NB4 (cell line): ENCODE measurements at regions not wholly inside any gene's neighbourhood (a gene's known extent, or its start where the extent isn't known, plus 50 kb on each side); places are given as distances from the start of the nearest gene placed in this dataset.

Source experiments
- DNase-seq: peaks from one replicate; pipeline ENCODE4 v3.0.0; 2010; ENCODE audit warnings: low read depth
- H3K4me3 ChIP-seq: one replicate; pipeline ENCODE4 v1.5.1; 2011; ENCODE audit warnings: mild to moderate bottlenecking, low read depth, low read length, moderate library complexity
- MYC ChIP-seq: IDR thresholded peaks from 2 replicates; pipeline ENCODE4 v1.6.1; 2011; ENCODE audit warnings: low read depth, low read length
- POLR2A ChIP-seq: IDR thresholded peaks from 2 replicates; pipeline ENCODE4 v1.6.1; 2011; ENCODE audit warnings: mild to moderate bottlenecking; ENCODE audit not compliant: insufficient read length; ENCODE audit errors: extremely low read depth
- TF ChIP-seq, protein P1 (sequence below): IDR thresholded peaks from one replicate; pipeline ENCODE4 v1.5.1; 2012; ENCODE audit warnings: low read depth, low read length
- TF ChIP-seq, protein P2 (sequence below): IDR thresholded peaks from 2 replicates; pipeline ENCODE4 v1.6.1; 2011; ENCODE audit warnings: low read depth, low read length

DNA sequence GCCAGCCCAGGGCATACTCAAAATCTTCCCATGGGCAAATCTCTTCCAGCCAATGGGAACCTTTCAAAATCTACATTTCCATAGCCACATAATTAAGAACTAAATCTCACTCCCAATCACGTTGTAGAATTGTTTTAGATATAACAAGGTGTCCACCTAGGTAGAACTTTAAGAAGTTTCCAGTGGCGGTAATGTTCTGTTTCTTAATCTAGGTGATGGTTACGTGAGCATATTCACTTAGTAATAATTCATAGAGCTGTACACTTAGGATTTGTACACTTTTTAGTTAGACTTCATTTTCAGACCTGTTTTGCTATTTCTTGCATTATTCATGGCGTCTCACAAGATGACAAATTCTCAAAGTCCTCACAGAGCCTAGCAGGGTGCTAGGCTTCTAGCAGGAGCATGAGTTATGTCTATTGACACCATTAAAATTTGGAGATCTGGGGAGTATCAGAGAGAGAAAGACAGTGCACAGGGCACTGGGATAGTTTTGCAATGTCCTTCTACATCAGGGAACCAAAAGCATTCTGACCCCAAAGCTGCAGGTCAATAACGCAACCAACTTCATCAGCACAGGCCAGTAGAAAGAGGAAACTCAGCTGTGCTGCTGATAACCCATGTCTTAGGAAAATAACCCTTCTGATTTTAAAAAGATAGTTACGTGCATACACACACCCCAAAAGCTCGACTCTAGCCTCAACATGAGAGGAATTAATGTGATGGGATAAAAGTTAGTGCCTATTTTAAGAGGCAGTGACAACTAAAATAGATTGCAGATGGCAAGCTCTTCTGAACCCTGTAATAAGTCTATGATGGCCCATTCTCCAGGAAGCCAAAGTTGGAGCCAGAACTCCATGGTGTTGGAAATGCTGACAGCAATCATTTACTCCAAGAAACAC is 518.1 kb upstream of the JARID2 start:
- peak; percentile 93 for DNase-seq
- H3K4me3 ChIP-seq: no peak overlapping the region
- TF ChIP-seq, protein P1, sequence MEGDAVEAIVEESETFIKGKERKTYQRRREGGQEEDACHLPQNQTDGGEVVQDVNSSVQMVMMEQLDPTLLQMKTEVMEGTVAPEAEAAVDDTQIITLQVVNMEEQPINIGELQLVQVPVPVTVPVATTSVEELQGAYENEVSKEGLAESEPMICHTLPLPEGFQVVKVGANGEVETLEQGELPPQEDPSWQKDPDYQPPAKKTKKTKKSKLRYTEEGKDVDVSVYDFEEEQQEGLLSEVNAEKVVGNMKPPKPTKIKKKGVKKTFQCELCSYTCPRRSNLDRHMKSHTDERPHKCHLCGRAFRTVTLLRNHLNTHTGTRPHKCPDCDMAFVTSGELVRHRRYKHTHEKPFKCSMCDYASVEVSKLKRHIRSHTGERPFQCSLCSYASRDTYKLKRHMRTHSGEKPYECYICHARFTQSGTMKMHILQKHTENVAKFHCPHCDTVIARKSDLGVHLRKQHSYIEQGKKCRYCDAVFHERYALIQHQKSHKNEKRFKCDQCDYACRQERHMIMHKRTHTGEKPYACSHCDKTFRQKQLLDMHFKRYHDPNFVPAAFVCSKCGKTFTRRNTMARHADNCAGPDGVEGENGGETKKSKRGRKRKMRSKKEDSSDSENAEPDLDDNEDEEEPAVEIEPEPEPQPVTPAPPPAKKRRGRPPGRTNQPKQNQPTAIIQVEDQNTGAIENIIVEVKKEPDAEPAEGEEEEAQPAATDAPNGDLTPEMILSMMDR: no peak
- TF ChIP-seq, protein P2, sequence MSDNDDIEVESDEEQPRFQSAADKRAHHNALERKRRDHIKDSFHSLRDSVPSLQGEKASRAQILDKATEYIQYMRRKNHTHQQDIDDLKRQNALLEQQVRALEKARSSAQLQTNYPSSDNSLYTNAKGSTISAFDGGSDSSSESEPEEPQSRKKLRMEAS: no peak
- TF ChIP-seq MYC: peak; percentile 18; the same call in 1 of the 2 replicates

DNA sequence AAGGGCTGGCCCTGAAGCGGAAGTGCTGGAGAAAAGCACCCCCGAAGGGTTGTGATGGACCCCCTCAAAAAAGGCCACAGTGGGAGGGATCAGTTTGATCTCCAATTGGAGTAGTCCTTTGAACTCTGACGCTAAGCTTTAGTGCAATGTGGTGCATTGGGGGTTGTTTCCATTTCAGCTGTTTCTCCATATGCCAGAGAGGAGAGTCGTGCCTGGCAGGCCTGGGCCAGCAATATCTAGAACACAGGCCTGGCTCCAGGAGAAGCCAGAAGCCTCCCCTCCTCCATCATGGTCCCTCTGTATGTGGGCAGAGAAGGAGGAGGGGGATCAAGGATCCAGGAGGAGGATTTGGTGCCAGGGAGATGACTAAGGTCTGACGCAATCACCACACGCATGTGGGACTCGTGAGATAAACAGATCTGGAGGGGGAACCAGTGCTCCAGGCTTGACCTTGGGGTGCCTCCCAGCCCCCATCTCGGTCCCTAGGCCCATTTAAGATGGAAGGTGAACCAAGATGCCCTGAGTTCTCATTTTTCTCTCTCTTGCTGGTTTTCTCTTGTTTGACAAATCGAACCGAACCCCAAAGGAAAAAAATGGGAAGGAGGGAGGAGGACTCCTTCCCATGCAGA is 517.4 kb upstream of the JARID2 start:
- peak; percentile 95 for DNase-seq
- TF ChIP-seq, protein P2: peak; percentile 48; the same call in 1 of the 2 replicates
- TF ChIP-seq, protein P1: no peak
- TF ChIP-seq MYC: peak; percentile 12
- no peak overlapping the region for H3K4me3 ChIP-seq

DNA sequence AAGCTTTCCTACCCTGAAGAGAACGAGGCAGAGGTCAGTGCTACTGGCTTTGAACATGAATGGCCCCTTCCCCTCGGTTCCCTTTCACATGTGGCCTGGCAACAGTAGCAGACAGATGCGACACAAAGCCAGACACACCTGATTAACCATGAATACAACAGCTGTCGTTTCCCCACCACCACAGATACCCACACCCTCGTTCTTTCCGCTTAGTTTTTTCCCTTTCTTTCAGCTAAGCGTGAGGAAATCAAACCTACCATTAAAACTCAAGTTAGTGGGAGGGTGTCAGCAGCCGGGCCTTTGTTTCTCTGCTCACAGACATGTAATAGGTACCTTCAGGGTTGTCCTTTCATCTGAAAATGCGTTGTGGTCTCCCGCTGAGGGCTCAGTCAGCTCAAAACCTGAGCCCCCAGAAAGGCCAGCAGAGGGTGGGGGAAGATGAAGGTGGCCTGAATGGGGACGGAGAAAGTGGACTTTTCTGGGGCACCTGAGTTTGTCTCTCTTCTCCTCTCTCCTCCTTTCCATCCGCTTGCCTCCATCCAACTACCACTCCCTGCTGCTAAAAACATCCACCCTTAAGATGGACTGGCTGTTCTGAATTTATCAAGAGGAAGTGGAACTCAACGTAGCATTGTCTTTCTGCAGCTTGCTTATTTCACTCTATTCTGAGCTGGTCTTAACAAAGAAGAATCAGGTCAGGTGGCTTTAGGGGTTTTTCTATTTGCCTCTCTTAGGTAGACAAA is 516.6 kb upstream of the JARID2 start:
- no peak overlapping the region for H3K4me3 ChIP-seq
- TF ChIP-seq, protein P1: no peak
- TF ChIP-seq MYC (no peak), POLR2A (no peak)
- TF ChIP-seq, protein P2: no peak
- peak; percentile 66 for DNase-seq

DNA sequence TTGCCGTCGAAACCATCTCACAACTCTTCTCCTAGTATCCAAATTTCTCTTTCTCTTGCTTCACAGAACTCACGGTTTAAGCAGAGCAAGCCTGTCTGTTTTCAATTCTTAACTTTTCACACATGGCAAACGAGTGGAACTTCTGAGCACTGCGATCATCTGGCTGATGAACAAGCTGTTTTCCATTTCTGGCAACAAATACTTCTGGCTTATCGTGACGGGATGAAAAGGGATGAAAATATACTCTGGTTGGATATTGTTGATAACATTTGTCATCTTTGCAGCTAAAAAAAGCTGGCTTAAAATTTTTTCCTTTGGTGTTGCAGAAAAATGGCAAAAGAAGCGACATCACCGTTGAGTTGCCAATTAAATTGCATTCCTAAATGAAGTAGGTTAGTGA is 515.2 kb upstream of the JARID2 start:
- no peak overlapping the region for H3K4me3 ChIP-seq
- TF ChIP-seq, protein P1: no peak
- TF ChIP-seq MYC (no peak), POLR2A (no peak)
- TF ChIP-seq, protein P2: no peak
- no peak for DNase-seq

DNA sequence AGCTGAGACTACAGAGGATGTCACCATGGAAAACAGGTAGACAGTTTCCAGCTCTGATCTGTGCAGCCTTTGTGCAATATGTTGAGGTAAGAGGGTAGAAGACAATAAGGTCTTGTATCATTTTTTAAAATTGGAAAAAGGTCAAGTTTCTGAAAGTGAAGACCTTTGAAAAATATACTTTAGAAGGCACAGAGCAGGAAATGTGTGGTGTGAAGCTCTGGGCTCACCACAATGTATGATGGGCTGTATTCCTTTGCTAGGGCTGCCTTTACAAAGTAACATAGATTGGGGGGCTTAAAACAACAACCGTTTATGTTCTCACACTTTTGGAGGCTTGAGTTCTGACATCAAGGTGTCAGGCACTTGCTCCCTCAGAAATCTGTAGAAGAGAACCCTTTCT is 514.3 kb upstream of the JARID2 start:
- TF ChIP-seq, protein P2: no peak
- TF ChIP-seq POLR2A (no peak), MYC (no peak)
- TF ChIP-seq, protein P1: no peak
- H3K4me3 ChIP-seq: no peak overlapping the region
- DNase-seq: no peak
